Adrenal gland (tissue), 5 donors: ENCODE measurements at regions not wholly inside any gene's neighbourhood (a gene's known extent, or its start where the extent isn't known, plus 50 kb on each side); places are given as distances from the start of the nearest gene placed in this dataset.

Source experiments
- POLR2A ChIP-seq, 2 donors: fragments of 450-650 bp; IDR thresholded peaks; one replicate each; pipeline ENCODE4 v1.6.1; 2017; ENCODE audit warnings: antibody characterized with exemption in 2 of 2, mild to moderate bottlenecking in 2 of 2, moderate library complexity in 1 of 2
- TF ChIP-seq, protein P1 (sequence below), 6 experiments: fragments of 450-650 bp in 4 of 6; fragments of 200-600 bp in 2 of 6; sonication (generic) in 1 of 6; IDR thresholded peaks; 1 replicate in 5 of 6; 2 replicates in 1 of 6; pipeline versions ENCODE4 v1.5.1 to v1.8.0; 2016 to 2021; ENCODE audit warnings: antibody characterized with exemption in 6 of 6, mild to moderate bottlenecking in 2 of 6, moderate library complexity in 1 of 6
- donor health status: DM: no; HTN: no; CAD: no.

DNA sequence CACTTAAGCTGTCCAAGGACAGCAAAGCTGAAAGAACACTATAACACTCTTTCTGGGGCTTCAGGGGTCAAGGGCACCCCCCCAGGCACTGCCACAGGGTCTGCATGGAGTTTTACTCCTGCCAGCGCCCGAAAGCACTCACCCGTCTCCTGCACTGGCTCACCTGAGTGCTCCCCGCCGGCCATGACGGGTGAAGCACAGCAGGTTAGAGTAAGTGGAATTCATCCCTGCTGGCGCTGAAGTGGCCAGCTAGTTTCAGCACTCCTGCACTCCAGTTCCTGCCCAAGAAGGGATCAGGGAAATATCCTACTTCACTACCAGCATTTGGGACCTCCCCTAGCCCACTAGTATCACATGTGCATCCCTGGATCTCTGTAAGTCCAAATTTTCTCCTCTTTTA is 516.0 kb downstream of the ZNF608 start:
- TF ChIP-seq, protein P1, sequence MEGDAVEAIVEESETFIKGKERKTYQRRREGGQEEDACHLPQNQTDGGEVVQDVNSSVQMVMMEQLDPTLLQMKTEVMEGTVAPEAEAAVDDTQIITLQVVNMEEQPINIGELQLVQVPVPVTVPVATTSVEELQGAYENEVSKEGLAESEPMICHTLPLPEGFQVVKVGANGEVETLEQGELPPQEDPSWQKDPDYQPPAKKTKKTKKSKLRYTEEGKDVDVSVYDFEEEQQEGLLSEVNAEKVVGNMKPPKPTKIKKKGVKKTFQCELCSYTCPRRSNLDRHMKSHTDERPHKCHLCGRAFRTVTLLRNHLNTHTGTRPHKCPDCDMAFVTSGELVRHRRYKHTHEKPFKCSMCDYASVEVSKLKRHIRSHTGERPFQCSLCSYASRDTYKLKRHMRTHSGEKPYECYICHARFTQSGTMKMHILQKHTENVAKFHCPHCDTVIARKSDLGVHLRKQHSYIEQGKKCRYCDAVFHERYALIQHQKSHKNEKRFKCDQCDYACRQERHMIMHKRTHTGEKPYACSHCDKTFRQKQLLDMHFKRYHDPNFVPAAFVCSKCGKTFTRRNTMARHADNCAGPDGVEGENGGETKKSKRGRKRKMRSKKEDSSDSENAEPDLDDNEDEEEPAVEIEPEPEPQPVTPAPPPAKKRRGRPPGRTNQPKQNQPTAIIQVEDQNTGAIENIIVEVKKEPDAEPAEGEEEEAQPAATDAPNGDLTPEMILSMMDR (IDR thresholded peaks at IDR 0.05): no peak
- TF ChIP-seq POLR2A (IDR thresholded peaks at IDR 0.05): no peak
